KOPT-K1 (cell line): ENCODE measurements at regions not wholly inside any gene's neighbourhood (a gene's known extent, or its start where the extent isn't known, plus 50 kb on each side); places are given as distances from the start of the nearest gene placed in this dataset.

ENCODE experiments used
- H3K27ac ChIP-seq: fragments of 200-600 bp; sonication (generic); 2 replicates; pipeline ENCODE4 v1.5.1; 2016; ENCODE audit warnings: antibody characterized with exemption, mild to moderate bottlenecking, low read depth, low read length; ENCODE audit not compliant: poor library complexity, severe bottlenecking
- H3K36me3 ChIP-seq: fragments of 200-600 bp; sonication (generic); 2 replicates; pipeline ENCODE4 v1.5.1; 2017; ENCODE audit warnings: antibody characterized with exemption, mild to moderate bottlenecking, low read length, moderate library complexity; ENCODE audit not compliant: insufficient read depth
- H3K9me3 ChIP-seq: fragments of 200-600 bp; sonication (generic); 2 replicates; pipeline ENCODE4 v1.5.1; 2017; ENCODE audit warnings: antibody characterized with exemption, low read length, mild to moderate bottlenecking; ENCODE audit not compliant: insufficient read depth, poor library complexity, severe bottlenecking

GRCh38 chr20:60819511-60819910 lies 432.6 kb upstream of the CDH4 start:
- H3K9me3 ChIP-seq: peaks cover 4% of the 10 kb centered on the region
- H3K27ac ChIP-seq: no peak overlapping the region
- H3K36me3 ChIP-seq: no peaks in the 10 kb centered on the region

- H3K9me3 ChIP-seq: peaks cover 4% of the 10 kb centered on the region
- no peaks in the 10 kb centered on the region for H3K36me3 ChIP-seq
- no peak overlapping the region for H3K27ac ChIP-seq
Observed at GRCh38 chr20:60820149-60820548, 431.9 kb upstream of the CDH4 start.

- no peaks in the 10 kb centered on the region for H3K36me3 ChIP-seq
- no peak overlapping the region for H3K27ac ChIP-seq
- peaks cover 4% of the 10 kb centered on the region for H3K9me3 ChIP-seq
Observed at GRCh38 chr20:60820918-60821317, 431.1 kb upstream of the CDH4 start.

- Histone ChIP-seq H3K9me3 (peaks cover 2% of the 10 kb centered on the region), H3K27ac (no peak overlapping the region), H3K36me3 (no peaks in the 10 kb centered on the region)
Observed at GRCh38 chr20:60822699-60823607, 429.1 kb upstream of the CDH4 start.

GRCh38 chr20:60835876-60836275 lies 416.2 kb upstream of the CDH4 start:
- Histone ChIP-seq H3K9me3 (peaks cover 9% of the 10 kb centered on the region), H3K27ac (no peak overlapping the region), H3K36me3 (no peaks in the 10 kb centered on the region)

GRCh38 chr20:60837173-60837770 lies 414.8 kb upstream of the CDH4 start:
- Histone ChIP-seq H3K27ac (no peak overlapping the region), H3K9me3 (no peaks in the 10 kb centered on the region), H3K36me3 (no peaks in the 10 kb centered on the region)

DNA sequence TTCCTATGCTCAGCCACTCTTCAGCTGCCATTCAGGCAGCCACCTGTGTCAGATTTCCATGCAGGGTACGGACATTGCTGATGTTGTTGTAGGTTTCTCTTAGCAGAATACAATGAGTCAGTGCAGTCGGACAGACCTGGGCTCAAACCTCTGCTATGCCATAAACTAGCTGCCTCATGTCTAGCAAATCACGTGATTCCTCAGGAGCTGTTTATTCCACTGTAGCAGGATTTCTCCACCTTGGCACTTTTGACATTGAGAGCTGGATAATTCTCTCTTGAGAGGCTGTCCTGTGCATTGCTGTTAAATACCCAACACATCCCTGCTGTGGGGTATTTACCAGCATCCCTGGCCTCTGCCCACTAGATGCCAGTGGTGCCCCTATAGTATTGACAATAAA lies 413.8 kb upstream of the CDH4 start:
- H3K27ac ChIP-seq: no peak overlapping the region
- no peaks in the 10 kb centered on the region for H3K36me3 ChIP-seq
- H3K9me3 ChIP-seq: no peaks in the 10 kb centered on the region

DNA sequence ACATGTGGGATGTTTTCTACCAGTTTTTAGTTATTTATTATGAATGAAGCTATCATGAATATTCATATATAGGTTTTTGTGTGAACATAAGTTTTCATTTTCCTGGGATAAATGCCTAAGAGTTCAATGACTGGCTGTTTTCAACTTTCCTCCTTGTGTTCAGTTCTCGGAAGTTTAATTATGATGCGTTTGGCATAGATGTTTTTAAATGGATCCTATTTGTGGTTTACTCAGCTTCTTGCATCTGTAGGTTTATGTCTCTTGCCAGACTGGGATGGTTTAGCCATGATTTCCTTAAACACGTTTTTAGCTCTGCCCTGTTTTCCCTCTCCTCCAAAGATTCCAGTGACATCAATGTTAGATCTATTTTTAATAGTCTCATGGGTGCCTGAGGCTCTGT lies 411.1 kb upstream of the CDH4 start:
- Histone ChIP-seq H3K9me3 (no peaks in the 10 kb centered on the region), H3K36me3 (no peaks in the 10 kb centered on the region), H3K27ac (no peak overlapping the region)

GRCh38 chr20:60845146-60845545 lies 406.9 kb upstream of the CDH4 start:
- no peak overlapping the region for H3K27ac ChIP-seq
- H3K9me3 ChIP-seq: no peaks in the 10 kb centered on the region
- H3K36me3 ChIP-seq: no peaks in the 10 kb centered on the region

GRCh38 chr20:60851826-60852704 lies 400.0 kb upstream of the CDH4 start:
- Histone ChIP-seq H3K27ac (no peak overlapping the region), H3K9me3 (no peaks in the 10 kb centered on the region)

DNA sequence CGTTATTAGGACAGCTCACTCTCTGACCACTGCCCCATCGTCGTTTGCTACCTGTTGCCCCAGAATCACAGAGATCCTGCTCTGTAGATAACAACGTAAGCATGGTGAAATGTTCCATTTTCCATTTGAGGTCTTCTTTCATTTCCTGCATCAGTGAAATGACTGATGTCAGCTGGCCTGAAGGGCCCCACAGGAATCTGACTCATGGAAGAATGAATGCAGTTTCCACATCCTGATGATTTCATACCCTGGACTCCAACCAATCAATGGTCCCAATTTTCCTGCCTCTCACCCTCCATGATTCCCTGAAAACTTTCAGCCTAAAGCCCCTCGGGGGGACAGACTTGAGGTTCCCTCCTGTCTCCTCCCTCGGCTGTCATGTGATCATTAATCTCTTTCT lies 394.4 kb upstream of the CDH4 start:
- Histone ChIP-seq H3K9me3 (no peaks in the 10 kb centered on the region), H3K36me3 (no peaks in the 10 kb centered on the region), H3K27ac (no peak overlapping the region)

More at GRCh38 chr20:60851826-60852704, 400.0 kb upstream of the CDH4 start:
- no peaks in the 10 kb centered on the region for H3K36me3 ChIP-seq

GRCh38 chr20:60862601-60863000 lies 389.5 kb upstream of the CDH4 start:
- H3K9me3 ChIP-seq: no peaks in the 10 kb centered on the region
- no peaks in the 10 kb centered on the region for H3K36me3 ChIP-seq
- no peak overlapping the region for H3K27ac ChIP-seq

DNA sequence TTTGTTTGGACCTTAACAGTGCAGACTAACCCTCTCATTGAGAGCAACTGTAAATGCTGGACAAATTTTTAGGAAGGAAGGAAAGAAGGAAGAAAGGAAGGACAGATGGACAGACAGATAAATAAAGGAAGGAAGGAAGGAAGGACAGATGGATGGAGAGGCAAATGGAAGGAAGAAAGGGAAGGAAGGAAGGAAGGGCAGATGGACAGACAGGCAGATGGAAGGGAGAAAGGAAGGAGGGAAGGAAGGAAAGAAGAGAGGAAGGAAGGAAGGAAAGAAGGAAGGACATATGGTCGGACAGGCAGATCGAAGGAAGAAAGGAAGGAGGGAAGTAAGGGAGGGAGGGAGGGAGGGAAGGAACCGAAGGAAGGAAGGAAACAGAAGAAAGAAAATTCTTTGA lies 388.5 kb upstream of the CDH4 start:
- Histone ChIP-seq H3K27ac (no peak overlapping the region), H3K36me3 (no peaks in the 10 kb centered on the region)

DNA sequence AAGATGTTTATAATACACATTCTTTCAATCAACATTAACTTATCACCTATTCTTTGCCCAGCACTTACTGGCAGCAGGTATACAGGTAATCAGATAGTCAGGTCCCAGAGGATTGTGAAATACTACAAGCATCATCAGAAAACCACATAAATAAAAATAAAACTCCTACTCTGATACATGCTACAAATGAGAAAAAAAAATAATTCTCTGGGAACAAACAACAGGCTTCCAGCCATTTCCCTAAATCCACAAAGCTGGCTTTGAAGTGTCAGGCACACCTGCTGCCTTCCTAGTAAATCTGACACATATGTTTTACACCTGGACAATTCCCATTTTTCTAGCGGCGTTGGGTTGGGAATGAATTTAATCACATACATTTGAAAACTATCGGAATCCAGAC lies 384.5 kb upstream of the CDH4 start:
- Histone ChIP-seq H3K36me3 (no peaks in the 10 kb centered on the region), H3K27ac (no peak overlapping the region), H3K9me3 (no peaks in the 10 kb centered on the region)

More for the DNA sequence above, 388.5 kb upstream of the CDH4 start:
- H3K9me3 ChIP-seq: no peaks in the 10 kb centered on the region

GRCh38 chr20:60868316-60868891 lies 383.7 kb upstream of the CDH4 start:
- Histone ChIP-seq H3K9me3 (no peaks in the 10 kb centered on the region), H3K36me3 (no peaks in the 10 kb centered on the region), H3K27ac (no peak overlapping the region)
